HUES6 (cell line): ENCODE measurements at regions not wholly inside any gene's neighbourhood (a gene's known extent, or its start where the extent isn't known, plus 50 kb on each side); places are given as distances from the start of the nearest gene placed in this dataset.

Source experiments
- H3K27ac ChIP-seq: 2 replicates; pipeline ENCODE4 v1.7.0; 2013; ENCODE audit warnings: low read depth, mild to moderate bottlenecking, low read length, inconsistent platforms
- H3K27me3 ChIP-seq: 2 replicates; pipeline ENCODE4 v1.6.1; 2013; ENCODE audit warnings: low read length; ENCODE audit not compliant: control insufficient read depth, insufficient read depth
- H3K36me3 ChIP-seq: 2 replicates; pipeline ENCODE4 v1.6.1; 2013; ENCODE audit warnings: low read length; ENCODE audit not compliant: control insufficient read depth, insufficient read depth
- H3K4me1 ChIP-seq: 2 replicates; pipeline ENCODE4 v1.6.1; 2013; ENCODE audit warnings: low read length; ENCODE audit not compliant: control insufficient read depth, insufficient read depth
- H3K4me3 ChIP-seq: 2 replicates; pipeline ENCODE4 v1.5.1; 2013; ENCODE audit warnings: low read depth, low read length
- H3K9ac ChIP-seq: one replicate; pipeline ENCODE4 v1.6.1; 2013; ENCODE audit warnings: mild to moderate bottlenecking, low read length
- H3K9me3 ChIP-seq: 2 replicates; pipeline ENCODE4 v1.6.1; 2013; ENCODE audit warnings: low read depth, low read length; ENCODE audit not compliant: control insufficient read depth, insufficient read depth

GRCh38 chr2:56705713-56706112 is 521.9 kb downstream of the CCDC85A start:
- Histone ChIP-seq H3K9me3 (no peaks in the 10 kb centered on the region), H3K4me1 (peaks cover 9% of the 10 kb centered on the region), H3K4me3 (no peak overlapping the region), H3K9ac (no peak overlapping the region), H3K27me3 (no peaks in the 10 kb centered on the region), H3K36me3 (no peaks in the 10 kb centered on the region), H3K27ac (no peak overlapping the region)

- no peaks in the 10 kb centered on the region for H3K27me3 ChIP-seq
- no peak overlapping the region for H3K9ac ChIP-seq
- H3K36me3 ChIP-seq = no peaks in the 10 kb centered on the region
- peaks cover 9% of the 10 kb centered on the region for H3K4me1 ChIP-seq
- H3K9me3 ChIP-seq = no peaks in the 10 kb centered on the region
- H3K4me3 ChIP-seq = no peak overlapping the region
- H3K27ac ChIP-seq = no peak overlapping the region
Measured at GRCh38 chr2:56707218-56707617, 523.4 kb downstream of the CCDC85A start.

GRCh38 chr2:56707650-56708049 is 523.9 kb downstream of the CCDC85A start:
- Histone ChIP-seq H3K9ac (no peak overlapping the region), H3K9me3 (no peaks in the 10 kb centered on the region), H3K4me3 (no peak overlapping the region), H3K27ac (no peak overlapping the region), H3K4me1 (peaks cover 9% of the 10 kb centered on the region), H3K27me3 (no peaks in the 10 kb centered on the region), H3K36me3 (no peaks in the 10 kb centered on the region)

DNA sequence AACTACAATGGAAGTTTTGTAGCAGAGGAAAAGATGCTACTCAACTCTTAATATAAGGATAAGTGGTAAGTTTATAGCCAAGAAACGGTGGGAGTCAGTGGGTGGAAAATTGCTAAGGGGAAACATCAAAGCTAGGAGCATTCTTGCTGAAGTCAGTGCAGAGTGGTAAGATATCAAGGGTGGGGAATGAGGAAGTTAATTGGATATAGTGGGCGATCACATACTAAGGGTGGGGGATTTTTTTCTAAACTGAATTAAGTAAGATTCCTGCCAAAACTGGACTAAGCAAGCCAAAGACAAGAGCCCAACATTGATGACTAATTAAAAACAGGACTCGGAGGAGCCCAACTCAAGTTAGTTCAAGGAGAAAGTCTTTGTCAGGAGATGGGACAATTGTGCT is 525.4 kb downstream of the CCDC85A start:
- Histone ChIP-seq H3K36me3 (no peaks in the 10 kb centered on the region), H3K27ac (no peak overlapping the region), H3K9ac (no peak overlapping the region), H3K27me3 (no peaks in the 10 kb centered on the region), H3K9me3 (no peaks in the 10 kb centered on the region), H3K4me3 (no peak overlapping the region), H3K4me1 (peaks cover 9% of the 10 kb centered on the region)

DNA sequence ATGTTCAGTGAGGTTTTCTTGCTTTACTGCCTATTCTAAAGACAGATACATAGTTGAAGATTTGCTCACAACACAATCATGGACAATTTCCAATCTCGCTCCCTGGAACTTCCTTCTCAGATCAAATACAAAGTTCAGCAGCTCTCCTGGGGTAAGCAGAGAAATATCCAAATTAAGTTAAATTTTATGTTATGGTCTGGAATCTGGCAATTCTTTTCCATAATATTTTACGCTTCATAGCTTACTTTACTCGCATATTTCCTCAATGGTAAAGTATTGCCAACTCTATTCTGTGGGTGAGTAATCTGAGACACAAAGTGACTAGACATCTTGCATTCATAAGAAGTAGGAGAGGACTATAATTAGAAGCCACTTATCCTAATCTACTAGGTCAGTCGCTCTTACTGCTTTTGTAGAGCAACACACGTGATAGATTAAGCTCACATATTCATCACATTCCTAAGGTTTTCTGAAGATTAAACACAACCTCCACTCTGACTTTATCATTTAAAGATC is 529.4 kb downstream of the CCDC85A start:
- no peaks in the 10 kb centered on the region for H3K27me3 ChIP-seq
- H3K9me3 ChIP-seq = 0 out of 2 replicates have a peak, but pooled peaks cover under 1% of the 10 kb centered on the region
- no peak overlapping the region for H3K9ac ChIP-seq
- H3K27ac ChIP-seq = no peak overlapping the region
- H3K36me3 ChIP-seq = no peaks in the 10 kb centered on the region
- no peak overlapping the region for H3K4me3 ChIP-seq
- no peaks in the 10 kb centered on the region for H3K4me1 ChIP-seq

- Histone ChIP-seq H3K9ac (no peak overlapping the region), H3K36me3 (no peaks in the 10 kb centered on the region), H3K4me3 (no peak overlapping the region), H3K9me3 (peaks cover 8% of the 10 kb centered on the region; the same call in 1 of the 2 replicates), H3K27ac (no peak overlapping the region), H3K4me1 (no peaks in the 10 kb centered on the region), H3K27me3 (no peaks in the 10 kb centered on the region)
Measured at GRCh38 chr2:56713978-56714377, 530.2 kb downstream of the CCDC85A start.

GRCh38 chr2:56714400-56714799 is 530.6 kb downstream of the CCDC85A start:
- Histone ChIP-seq H3K9me3 (peaks cover 9% of the 10 kb centered on the region; the same call in 1 of the 2 replicates), H3K4me1 (no peaks in the 10 kb centered on the region), H3K9ac (no peak overlapping the region), H3K27ac (no peak overlapping the region), H3K4me3 (no peak overlapping the region), H3K36me3 (no peaks in the 10 kb centered on the region), H3K27me3 (no peaks in the 10 kb centered on the region)

DNA sequence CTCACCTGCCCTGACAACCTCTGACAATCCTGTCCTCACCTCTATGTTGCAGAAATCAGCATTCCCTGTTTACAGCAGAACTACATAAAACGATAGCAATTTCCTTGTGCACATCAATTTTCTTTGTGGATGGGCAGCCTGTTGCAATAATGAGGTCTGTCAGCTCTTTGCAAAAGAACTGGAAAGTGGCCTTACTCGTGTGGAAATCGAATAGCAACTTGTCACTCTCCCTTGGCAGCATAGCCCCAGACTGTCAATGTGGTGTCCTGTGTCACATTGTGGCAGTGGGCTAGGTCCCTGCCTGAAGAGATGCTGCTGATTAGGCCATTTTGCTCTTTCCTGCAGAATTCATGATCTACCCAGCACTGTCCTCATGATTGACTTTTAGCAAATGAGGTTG is 531.9 kb downstream of the CCDC85A start:
- Histone ChIP-seq H3K27ac (no peak overlapping the region), H3K4me1 (no peaks in the 10 kb centered on the region), H3K4me3 (no peak overlapping the region), H3K9me3 (peaks cover 12% of the 10 kb centered on the region; the same call in 1 of the 2 replicates), H3K9ac (no peak overlapping the region), H3K36me3 (no peaks in the 10 kb centered on the region), H3K27me3 (no peaks in the 10 kb centered on the region)

GRCh38 chr2:56718413-56718812 is 534.6 kb downstream of the CCDC85A start:
- H3K36me3 ChIP-seq = no peaks in the 10 kb centered on the region
- H3K9me3 ChIP-seq = peaks cover 12% of the 10 kb centered on the region; the same call in 1 of the 2 replicates
- no peaks in the 10 kb centered on the region for H3K27me3 ChIP-seq
- no peak overlapping the region for H3K4me3 ChIP-seq
- H3K9ac ChIP-seq = no peak overlapping the region
- no peaks in the 10 kb centered on the region for H3K4me1 ChIP-seq
- no peak overlapping the region for H3K27ac ChIP-seq

GRCh38 chr2:56729212-56729611 is 545.4 kb downstream of the CCDC85A start:
- H3K27me3 ChIP-seq = no peaks in the 10 kb centered on the region
- no peaks in the 10 kb centered on the region for H3K36me3 ChIP-seq
- H3K27ac ChIP-seq = no peak overlapping the region
- no peak overlapping the region for H3K9ac ChIP-seq
- H3K9me3 ChIP-seq = peaks cover 5% of the 10 kb centered on the region; the same call in 1 of the 2 replicates
- no peaks in the 10 kb centered on the region for H3K4me1 ChIP-seq
- no peak overlapping the region for H3K4me3 ChIP-seq

DNA sequence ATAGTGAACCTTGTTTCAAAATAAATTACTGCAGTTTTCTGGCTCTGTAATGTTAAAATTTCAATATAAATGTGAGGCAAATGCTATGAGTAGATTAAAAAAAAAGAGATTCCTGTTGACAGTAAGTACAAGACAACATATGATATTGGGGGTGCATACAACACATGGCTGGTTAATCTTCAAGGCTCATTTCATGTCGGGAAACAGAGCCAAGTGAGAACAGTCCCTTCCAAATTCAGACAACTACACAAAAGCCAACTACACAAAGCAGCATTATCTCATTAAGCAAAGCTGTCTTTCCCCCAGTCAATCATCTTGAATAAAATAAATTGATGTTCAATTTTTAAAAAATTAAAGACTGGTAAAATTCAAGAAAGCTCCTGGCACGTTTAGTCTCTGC is 549.2 kb downstream of the CCDC85A start:
- no peak overlapping the region for H3K9ac ChIP-seq
- H3K27me3 ChIP-seq = no peaks in the 10 kb centered on the region
- no peak overlapping the region for H3K4me3 ChIP-seq
- H3K4me1 ChIP-seq = no peaks in the 10 kb centered on the region
- no peak overlapping the region for H3K27ac ChIP-seq
- H3K36me3 ChIP-seq = no peaks in the 10 kb centered on the region
- 0 out of 2 replicates have a peak, but pooled peaks cover 5% of the 10 kb centered on the region for H3K9me3 ChIP-seq
